ENCODE measurements at regions not wholly inside any gene's neighbourhood (a gene's known extent, or its start where the extent isn't known, plus 50 kb on each side); places are given as distances from the start of the nearest gene placed in this dataset.
A peak's percentile ranks its signal among the peaks of the same experiment; 100 is the strongest.

DNA sequence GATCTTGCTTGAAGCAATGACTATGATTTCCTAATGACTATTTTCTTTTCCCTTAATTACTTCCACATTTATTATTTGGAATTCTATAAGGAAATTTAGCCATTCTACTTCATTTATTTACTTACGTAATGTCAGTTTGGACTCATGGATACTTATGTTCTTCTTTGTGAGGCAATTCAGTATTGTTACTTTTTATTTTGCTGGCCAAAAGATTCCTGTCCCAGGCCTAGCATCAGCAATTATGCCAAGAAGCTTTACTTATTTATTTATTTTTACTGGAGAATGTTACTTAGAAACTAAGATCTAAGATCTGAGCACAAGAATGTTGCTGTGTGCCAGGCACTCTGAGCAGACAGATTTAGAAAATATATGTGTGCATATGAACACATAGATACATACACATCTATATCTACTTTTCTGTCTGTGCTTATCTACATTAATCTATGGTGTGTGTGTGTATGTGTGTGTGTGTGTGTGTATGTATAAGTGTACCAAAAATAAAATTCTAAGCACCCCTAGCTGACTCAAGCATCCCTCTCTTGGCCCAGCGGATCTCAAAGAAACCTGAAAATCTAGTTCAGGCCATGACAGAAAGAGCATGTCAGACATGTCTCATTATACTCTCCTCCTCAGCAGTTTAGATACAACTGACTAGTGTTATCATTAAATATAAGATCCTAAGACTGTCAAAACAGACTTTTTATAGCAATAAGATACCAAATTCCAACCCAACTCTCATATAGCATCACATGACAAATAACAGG is 640.0 kb upstream of the GJE1 start:
- Histone ChIP-seq H3K79me2 (ENCODE audit: insufficient read depth, low read length) (no peaks in the 10 kb centered on the region), H3F3A (ENCODE audit: insufficient read depth, low read length) (no peaks in the 10 kb centered on the region), H2AFZ (ENCODE audit: low read length) (peak overlapping the region; percentile 86; the same call in 1 of the 2 replicates), H3K4me3 (ENCODE audit: low read depth, low read length, poor library complexity, severe bottlenecking) (no peak overlapping the region), H3K4me2 (ENCODE audit: low read length) (no peak overlapping the region), H3K27me3 (ENCODE audit: insufficient read depth, low read length) (no peaks in the 10 kb centered on the region), H3K9ac (ENCODE audit: low read length) (no peak overlapping the region), H3K4me1 (ENCODE audit: insufficient read depth, low read length, severe bottlenecking) (peaks cover 17% of the 10 kb centered on the region), H3K36me3 (ENCODE audit: insufficient read depth, low read length) (no peaks in the 10 kb centered on the region), H3K9me3 (ENCODE audit: low read length) (peaks cover 2% of the 10 kb centered on the region; the same call in 1 of the 2 replicates), H4K20me1 (ENCODE audit: insufficient read depth, low read length) (no peaks in the 10 kb centered on the region), H3K9me2 (ENCODE audit: low read depth, low read length) (no peaks in the 10 kb centered on the region), H3K27ac (ENCODE audit: low read depth, low read length, poor library complexity, severe bottlenecking) (no peak overlapping the region)
- TF ChIP-seq CTCF (IDR thresholded peaks at IDR 0.05; ENCODE audit: low read length) (no peak), EZH2 (IDR thresholded peaks at IDR 0.05; ENCODE audit: borderline replicate concordance, low read length) (no peak)

DNA sequence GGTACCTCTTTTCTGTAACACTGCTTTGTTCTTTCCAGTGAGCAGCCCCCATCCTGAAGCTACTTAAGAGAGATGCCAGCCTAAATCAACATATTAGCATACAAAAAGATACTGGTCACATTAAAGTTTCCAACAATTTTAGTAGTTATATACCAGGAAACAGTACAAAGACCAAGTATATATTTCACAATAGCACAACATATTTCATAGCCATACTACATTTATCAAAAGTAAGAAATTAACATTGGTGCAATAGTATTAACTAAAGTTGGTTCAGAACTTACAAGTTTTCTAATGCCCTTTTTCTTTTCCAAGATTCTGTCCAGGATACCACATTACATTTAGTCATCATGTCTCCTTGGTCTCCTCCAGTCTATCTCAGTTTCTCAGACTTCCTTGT is 641.0 kb upstream of the GJE1 start:
- no peaks in the 10 kb centered on the region for H4K20me1 ChIP-seq (ENCODE audit: insufficient read depth, low read length)
- no peak overlapping the region for H3K27ac ChIP-seq (ENCODE audit: low read depth, low read length, poor library complexity, severe bottlenecking)
- H2AFZ ChIP-seq (ENCODE audit: low read length): 0 out of 2 replicates have a peak overlapping the region, but pooled peaks have one; percentile 56
- H3K9me3 ChIP-seq (ENCODE audit: low read length): peaks cover 2% of the 10 kb centered on the region; the same call in 1 of the 2 replicates
- no peaks in the 10 kb centered on the region for H3K36me3 ChIP-seq (ENCODE audit: insufficient read depth, low read length)
- peaks cover 24% of the 10 kb centered on the region for H3K4me1 ChIP-seq (ENCODE audit: insufficient read depth, low read length, severe bottlenecking)
- H3K27me3 ChIP-seq (ENCODE audit: insufficient read depth, low read length): no peaks in the 10 kb centered on the region
- TF ChIP-seq EZH2 (IDR thresholded peaks at IDR 0.05; ENCODE audit: borderline replicate concordance, low read length) (no peak), CTCF (IDR thresholded peaks at IDR 0.05; ENCODE audit: low read length) (no peak)
- H3K4me3 ChIP-seq (ENCODE audit: low read depth, low read length, poor library complexity, severe bottlenecking): no peak overlapping the region
- H3K9ac ChIP-seq (ENCODE audit: low read length): no peak overlapping the region
- H3F3A ChIP-seq (ENCODE audit: insufficient read depth, low read length): no peaks in the 10 kb centered on the region; the same call in 1 of the 2 replicates
- H3K9me2 ChIP-seq (ENCODE audit: low read depth, low read length): no peaks in the 10 kb centered on the region
- H3K4me2 ChIP-seq (ENCODE audit: low read length): no peak overlapping the region
- H3K79me2 ChIP-seq (ENCODE audit: insufficient read depth, low read length): no peaks in the 10 kb centered on the region

- no peaks in the 10 kb centered on the region for H3K27me3 ChIP-seq (ENCODE audit: insufficient read depth, low read length)
Measured at GRCh38 chr6:141490982-141491381, 641.7 kb upstream of the GJE1 start.

More at GRCh38 chr6:141490982-141491381, 641.7 kb upstream of the GJE1 start:
- Histone ChIP-seq H3F3A (ENCODE audit: insufficient read depth, low read length) (no peaks in the 10 kb centered on the region; the same call in 1 of the 2 replicates), H4K20me1 (ENCODE audit: insufficient read depth, low read length) (no peaks in the 10 kb centered on the region), H3K4me2 (ENCODE audit: low read length) (no peak overlapping the region), H3K9me3 (ENCODE audit: low read length) (peaks cover 3% of the 10 kb centered on the region; the same call in 1 of the 2 replicates), H2AFZ (ENCODE audit: low read length) (no peak overlapping the region), H3K9me2 (ENCODE audit: low read depth, low read length) (no peaks in the 10 kb centered on the region), H3K79me2 (ENCODE audit: insufficient read depth, low read length) (no peaks in the 10 kb centered on the region), H3K4me1 (ENCODE audit: insufficient read depth, low read length, severe bottlenecking) (peaks cover 22% of the 10 kb centered on the region), H3K36me3 (ENCODE audit: insufficient read depth, low read length) (no peaks in the 10 kb centered on the region), H3K9ac (ENCODE audit: low read length) (no peak overlapping the region), H3K4me3 (ENCODE audit: low read depth, low read length, poor library complexity, severe bottlenecking) (no peak overlapping the region), H3K27ac (ENCODE audit: low read depth, low read length, poor library complexity, severe bottlenecking) (no peak overlapping the region)
- TF ChIP-seq CTCF (IDR thresholded peaks at IDR 0.05; ENCODE audit: low read length) (no peak), EZH2 (IDR thresholded peaks at IDR 0.05; ENCODE audit: borderline replicate concordance, low read length) (no peak)
